Sigmoid colon (tissue), 6 donors: ENCODE measurements at regions not wholly inside any gene's neighbourhood (a gene's known extent, or its start where the extent isn't known, plus 50 kb on each side); places are given as distances from the start of the nearest gene placed in this dataset.

Source experiments
- DNase-seq: peaks from one replicate; pipeline ENCODE4 v3.0.0-alpha.2; 2019
- H3K27ac ChIP-seq, 4 donors: fragments of 200-600 bp; sonication (generic); one replicate each; pipeline ENCODE4 v1.5.1; 2016 to 2019; ENCODE audit warnings: mild to moderate bottlenecking in 1 of 4
- H3K27me3 ChIP-seq, 3 donors: fragments of 200-600 bp; sonication (generic); one replicate each; pipeline ENCODE4 v1.5.1; 2019; ENCODE audit warnings: mild to moderate bottlenecking in 1 of 3
- H3K36me3 ChIP-seq, 4 donors: fragments of 200-600 bp; sonication (generic); one replicate each; pipeline ENCODE4 v1.5.1; 2016 to 2019
- H3K4me1 ChIP-seq, 4 donors: fragments of 200-600 bp; sonication (generic); one replicate each; pipeline ENCODE4 v1.5.1; 2017 to 2019
- H3K4me3 ChIP-seq, 4 donors: fragments of 200-600 bp; sonication (generic); one replicate each; pipeline ENCODE4 v1.5.1; 2017 to 2019; ENCODE audit warnings: mild to moderate bottlenecking in 2 of 4, moderate library complexity in 1 of 4
- H3K9me3 ChIP-seq, 4 donors: fragments of 200-600 bp in 3 of 4; sonication (generic) in 3 of 4; one replicate each; pipeline versions ENCODE4 v1.5.1 to v1.6.1; 2013 to 2019
- EP300 ChIP-seq, 4 donors: sonication (generic); formaldehyde crosslinking; IDR thresholded peaks; one replicate each; pipeline ENCODE4 v1.6.1; 2017; ENCODE audit warnings: antibody characterized with exemption in 4 of 4
- POLR2A ChIP-seq, 2 donors: fragments of 450-650 bp; IDR thresholded peaks; one replicate each; pipeline ENCODE4 v1.6.1; 2016; ENCODE audit warnings: antibody characterized with exemption in 2 of 2, mild to moderate bottlenecking in 2 of 2, moderate library complexity in 2 of 2
- POLR2AphosphoS5 ChIP-seq, 4 donors: sonication (generic); formaldehyde crosslinking; IDR thresholded peaks; one replicate each; pipeline ENCODE4 v1.6.1; 2017; ENCODE audit warnings: antibody characterized with exemption in 4 of 4
- WGBS, 2 donors: extraction: QIAGEN DNeasy Blood & Tissue Kit; methylation state at CpG; one replicate each; pipeline ENCODE4 v1.1.7; 2013; 5-methylcytosine and 5-hydroxymethylcytosine counted together
- intact Hi-C: fragments of 100-400 bp; cut with DNase I; formaldehyde crosslinking; loops from one replicate; pipeline ENCODE4 v1.15.1; 2023
- TF ChIP-seq, protein P1 (sequence below), 4 experiments: fragments of 450-650 bp in 3 of 4; fragments of 200-600 bp in 1 of 4; IDR thresholded peaks; one replicate each; pipeline ENCODE4 v1.5.1; 2016 to 2019; ENCODE audit warnings: antibody characterized with exemption in 4 of 4, mild to moderate bottlenecking in 3 of 4, moderate library complexity in 2 of 4
- donor health status: healthy with polysubstance abuse.
- donor health status: healthy.

DNA sequence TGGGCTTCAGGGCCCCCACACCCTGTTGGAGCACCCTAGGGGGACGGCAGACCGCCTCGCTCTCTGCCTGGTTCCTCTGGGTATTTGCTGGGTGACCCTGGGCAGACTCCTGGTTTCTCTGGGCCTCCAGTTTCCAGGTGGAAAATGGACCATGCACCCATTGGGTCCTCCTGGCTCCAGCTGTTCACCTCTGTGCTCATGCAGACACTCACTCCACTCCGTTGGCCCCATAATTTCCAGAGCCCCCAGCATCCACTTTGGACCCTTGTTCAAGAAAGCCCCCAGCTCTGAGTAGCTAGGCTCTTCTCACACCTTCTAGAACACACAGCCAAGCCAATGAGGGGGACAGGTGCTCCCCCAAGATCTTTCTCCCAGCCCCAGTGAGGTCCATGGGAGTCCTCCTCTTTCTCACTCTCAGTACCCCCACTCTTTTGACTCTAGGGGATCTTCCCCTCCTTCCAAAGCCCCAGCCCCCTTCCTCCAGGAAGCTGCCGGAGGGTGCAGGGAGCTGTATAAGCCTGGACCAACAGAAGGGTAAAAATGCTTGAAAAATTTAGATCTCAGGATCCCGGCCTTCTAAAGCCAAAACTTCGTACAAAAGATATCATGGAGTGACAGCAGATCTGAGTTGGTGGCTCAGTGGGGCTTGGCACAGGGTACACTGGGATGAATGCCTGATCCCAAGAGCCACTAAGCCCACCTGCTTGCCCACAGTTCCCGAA is 174.8 kb upstream of the RTL1 start:
- no peak for DNase-seq
- 81% methylated on average over 8 of the region's 8 CpGs for WGBS, 2 donors
- TF ChIP-seq POLR2A (IDR thresholded peaks at IDR 0.05) (no peak), EP300 (IDR thresholded peaks at IDR 0.05) (no peak), POLR2AphosphoS5 (IDR thresholded peaks at IDR 0.05) (no peak)
- TF ChIP-seq, protein P1, sequence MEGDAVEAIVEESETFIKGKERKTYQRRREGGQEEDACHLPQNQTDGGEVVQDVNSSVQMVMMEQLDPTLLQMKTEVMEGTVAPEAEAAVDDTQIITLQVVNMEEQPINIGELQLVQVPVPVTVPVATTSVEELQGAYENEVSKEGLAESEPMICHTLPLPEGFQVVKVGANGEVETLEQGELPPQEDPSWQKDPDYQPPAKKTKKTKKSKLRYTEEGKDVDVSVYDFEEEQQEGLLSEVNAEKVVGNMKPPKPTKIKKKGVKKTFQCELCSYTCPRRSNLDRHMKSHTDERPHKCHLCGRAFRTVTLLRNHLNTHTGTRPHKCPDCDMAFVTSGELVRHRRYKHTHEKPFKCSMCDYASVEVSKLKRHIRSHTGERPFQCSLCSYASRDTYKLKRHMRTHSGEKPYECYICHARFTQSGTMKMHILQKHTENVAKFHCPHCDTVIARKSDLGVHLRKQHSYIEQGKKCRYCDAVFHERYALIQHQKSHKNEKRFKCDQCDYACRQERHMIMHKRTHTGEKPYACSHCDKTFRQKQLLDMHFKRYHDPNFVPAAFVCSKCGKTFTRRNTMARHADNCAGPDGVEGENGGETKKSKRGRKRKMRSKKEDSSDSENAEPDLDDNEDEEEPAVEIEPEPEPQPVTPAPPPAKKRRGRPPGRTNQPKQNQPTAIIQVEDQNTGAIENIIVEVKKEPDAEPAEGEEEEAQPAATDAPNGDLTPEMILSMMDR (IDR thresholded peaks at IDR 0.05) = no peak
- H3K27ac ChIP-seq = no peak overlapping the region
- H3K9me3 ChIP-seq = peaks cover 0 to 4% (median 0%) of the 10 kb centered on the region in 4 donors
- peaks cover 0 to 16% (median 13%) of the 10 kb centered on the region in 4 donors for H3K4me1 ChIP-seq
- no peak overlapping the region for H3K4me3 ChIP-seq
- intact Hi-C loops = no loop called here
- H3K36me3 ChIP-seq = no peaks in the 10 kb centered on the region
- H3K27me3 ChIP-seq = peaks cover 14 to 39% (median 26%) of the 10 kb centered on the region in 3 donors

DNA sequence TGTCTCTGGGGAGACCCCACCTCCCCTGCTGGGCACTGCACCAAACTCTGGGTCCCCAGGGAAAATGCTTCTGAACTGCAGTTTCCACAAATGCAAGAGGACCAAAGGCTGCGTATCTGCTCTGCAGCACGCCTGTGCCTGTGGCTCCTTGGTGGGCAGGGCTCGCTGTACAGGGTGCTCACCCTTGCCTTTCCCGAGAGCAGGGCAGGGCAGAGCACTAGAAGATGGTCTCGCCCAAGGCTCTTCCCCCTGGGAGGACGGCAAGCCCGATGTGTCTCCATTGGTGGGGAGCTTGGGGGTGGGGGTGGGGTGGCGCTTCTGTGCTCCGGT is 175.3 kb upstream of the RTL1 start:
- H3K4me1 ChIP-seq = peaks cover 0 to 12% (median 10%) of the 10 kb centered on the region in 4 donors
- peaks cover 0 to 6% (median 0%) of the 10 kb centered on the region in 4 donors for H3K9me3 ChIP-seq
- H3K4me3 ChIP-seq = no peak overlapping the region
- H3K27ac ChIP-seq = no peak overlapping the region
- intact Hi-C loops = no loop called here
- DNase-seq = no peak
- peaks cover 14 to 39% (median 26%) of the 10 kb centered on the region in 3 donors for H3K27me3 ChIP-seq
- WGBS, 2 donors = 72 to 80% methylated on average over 9 of the region's 9 CpGs
- no peak for TF ChIP-seq POLR2A (IDR thresholded peaks at IDR 0.05)
- TF ChIP-seq, protein P1 (IDR thresholded peaks at IDR 0.05) = no peak
- TF ChIP-seq POLR2AphosphoS5 (IDR thresholded peaks at IDR 0.05) = no peak
- no peak for TF ChIP-seq EP300 (IDR thresholded peaks at IDR 0.05)
- no peaks in the 10 kb centered on the region for H3K36me3 ChIP-seq

DNA sequence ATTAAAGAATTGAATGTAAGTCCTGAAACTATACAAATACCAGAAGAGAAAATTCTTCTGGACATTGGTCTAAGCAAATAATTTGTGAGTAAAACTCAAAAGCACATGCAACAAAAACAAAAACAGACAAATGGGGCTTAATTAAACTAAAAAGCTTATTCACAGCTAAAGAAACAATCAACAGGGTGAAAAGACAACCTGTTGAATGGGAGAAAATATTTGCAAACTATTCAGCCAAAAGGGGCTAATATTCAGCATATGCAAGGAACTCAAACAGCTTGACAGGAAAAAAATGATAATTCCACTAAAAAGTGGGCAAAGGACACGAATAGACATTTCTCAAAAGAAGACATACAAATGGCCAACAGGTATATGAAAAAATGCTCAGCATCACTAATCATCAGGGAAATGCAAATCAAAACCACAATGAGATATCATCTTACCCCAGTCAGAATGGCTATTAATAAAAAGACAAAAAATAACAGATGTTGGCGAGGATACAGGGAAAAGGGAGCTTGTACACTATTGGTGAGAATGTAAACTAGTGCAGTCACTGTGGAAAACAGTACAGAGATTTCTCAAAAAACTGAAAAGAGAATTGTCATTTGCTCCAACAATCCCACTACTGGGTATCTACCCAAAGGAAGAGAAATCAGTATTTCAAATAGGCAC is 177.5 kb upstream of the RTL1 start:
- Histone ChIP-seq H3K9me3 (peaks cover 0 to 6% (median 0%) of the 10 kb centered on the region in 4 donors), H3K4me3 (no peak overlapping the region), H3K27ac (no peak overlapping the region), H3K36me3 (no peaks in the 10 kb centered on the region), H3K4me1 (peaks cover 0 to 12% (median 10%) of the 10 kb centered on the region in 4 donors), H3K27me3 (peaks cover 14 to 31% (median 26%) of the 10 kb centered on the region in 3 donors)
- intact Hi-C loops = no loop called here
- WGBS, 2 donors = 71 to 91% methylated on average over 2 of the region's 2 CpGs
- DNase-seq = no peak
- TF ChIP-seq EP300 (IDR thresholded peaks at IDR 0.05) = no peak
- TF ChIP-seq, protein P1 (IDR thresholded peaks at IDR 0.05) = no peak
- no peak for TF ChIP-seq POLR2AphosphoS5 (IDR thresholded peaks at IDR 0.05)
- TF ChIP-seq POLR2A (IDR thresholded peaks at IDR 0.05) = no peak

DNA sequence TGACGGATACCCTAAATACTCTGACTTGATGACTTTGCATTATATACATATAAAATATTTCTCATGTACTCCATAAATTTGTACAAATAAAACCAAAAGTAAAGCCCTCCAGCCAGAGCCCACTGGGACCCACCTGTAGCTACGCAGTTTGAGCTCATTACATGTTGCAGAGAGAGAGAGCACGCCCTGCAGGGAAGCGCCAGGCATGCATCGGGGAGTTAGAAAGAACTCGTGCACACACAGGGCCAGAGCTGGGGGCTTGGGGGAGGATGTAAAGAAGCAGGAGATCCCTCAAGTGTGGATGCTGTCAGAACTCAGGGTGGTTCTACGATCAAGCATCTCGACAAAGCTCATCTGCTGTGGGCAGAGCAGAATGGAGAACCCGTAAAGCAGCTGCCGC is 178.5 kb upstream of the RTL1 start:
- DNase-seq = no peak
- H3K9me3 ChIP-seq = peaks cover 0 to 6% (median 0%) of the 10 kb centered on the region in 4 donors
- H3K4me3 ChIP-seq = no peak overlapping the region
- peaks cover 10 to 21% (median 18%) of the 10 kb centered on the region in 3 donors for H3K27me3 ChIP-seq
- H3K36me3 ChIP-seq = no peaks in the 10 kb centered on the region
- intact Hi-C loops = no loop called here
- peaks cover 0 to 9% (median 8%) of the 10 kb centered on the region in 4 donors for H3K4me1 ChIP-seq
- WGBS, 2 donors = 69 to 79% methylated on average over 10 of the region's 10 CpGs
- H3K27ac ChIP-seq = no peak overlapping the region
- no peak for TF ChIP-seq EP300 (IDR thresholded peaks at IDR 0.05)
- TF ChIP-seq POLR2AphosphoS5 (IDR thresholded peaks at IDR 0.05) = no peak
- TF ChIP-seq, protein P1 (IDR thresholded peaks at IDR 0.05) = no peak
- TF ChIP-seq POLR2A (IDR thresholded peaks at IDR 0.05) = no peak
